K562 (cell line): ENCODE measurements at regions not wholly inside any gene's neighbourhood (a gene's known extent, or its start where the extent isn't known, plus 50 kb on each side); places are given as distances from the start of the nearest gene placed in this dataset.

Source experiments
- BRD4 ChIP-seq: fragments of 200-600 bp; sonication (generic); IDR thresholded peaks from 2 replicates; pipeline ENCODE4 v1.6.1; 2017; ENCODE audit warnings: inconsistent platforms
- E2F8 ChIP-seq: fragments of 450-650 bp; IDR thresholded peaks from 2 replicates; pipeline ENCODE4 v1.7.1; 2018; ENCODE audit warnings: mild to moderate bottlenecking, low read depth; ENCODE audit not compliant: partially characterized antibody
- LCOR ChIP-seq: sonication (generic); formaldehyde crosslinking; IDR thresholded peaks from 2 replicates; pipeline ENCODE4 v1.8.0; 2022; ENCODE audit warnings: mild to moderate bottlenecking, missing genetic modification reagents
- MITF ChIP-seq: IDR thresholded peaks from 2 replicates; pipeline ENCODE4 v1.6.1; 2014; ENCODE audit warnings: antibody characterized with exemption
- MTA2 ChIP-seq: fragments of 450-650 bp; IDR thresholded peaks from 2 replicates; pipeline ENCODE4 v1.6.1; 2016; ENCODE audit warnings: low read depth
- NFRKB ChIP-seq: fragments of 450-650 bp; IDR thresholded peaks from 2 replicates; pipeline ENCODE4 v1.6.1; 2016; ENCODE audit warnings: low read depth
- SREBF1 ChIP-seq: fragments of 150-350 bp; IDR thresholded peaks from 2 replicates; pipeline ENCODE4 v1.6.1; 2014; ENCODE audit warnings: antibody characterized with exemption, low read depth, low read length, borderline replicate concordance
- TRIM25 ChIP-seq: fragments of 450-650 bp; IDR thresholded peaks from 2 replicates; pipeline ENCODE4 v1.7.0; 2016; ENCODE audit warnings: borderline replicate concordance
- WHSC1 ChIP-seq: IDR thresholded peaks from one replicate; pipeline ENCODE4 v1.6.1; 2012; ENCODE audit warnings: low read length, control low read depth, inconsistent platforms

GRCh38 chr3:71944482-71945065, 159.6 kb upstream of the PROK2 start (continued):
- no peak for TF ChIP-seq MITF
- TF ChIP-seq LCOR (CRISPR knock-in tag): no peak
- TF ChIP-seq SREBF1: no peak
- TF ChIP-seq BRD4: no peak
- no peak for TF ChIP-seq MTA2
- no peak for TF ChIP-seq NFRKB
- TF ChIP-seq WHSC1: no peak
- TF ChIP-seq E2F8: no peak
- no peak for TF ChIP-seq TRIM25
